Psoas muscle (tissue), 7 donors: ENCODE measurements at regions not wholly inside any gene's neighbourhood (a gene's known extent, or its start where the extent isn't known, plus 50 kb on each side); places are given as distances from the start of the nearest gene placed in this dataset.

Experiments
- ATAC-seq, 4 donors: fragments of 200-7000 bp; cut with Tn5 transposase; one replicate each; pipeline ENCODE4 v1.9.1; 2020; ENCODE audit warnings: moderate library complexity in 3 of 4, mild to moderate bottlenecking in 2 of 4
- DNase-seq, 2 donors: peaks; one replicate each; pipeline ENCODE4 v3.0.0-alpha.2; 2020
- H3K27ac ChIP-seq: fragments of 200-600 bp; one replicate; pipeline ENCODE4 v1.8.0; 2022
- H3K27me3 ChIP-seq, 3 donors: fragments of 200-600 bp in 1 of 3; one replicate each; pipeline versions ENCODE4 v1.6.1 to v1.8.0; 2013 to 2022; ENCODE audit warnings: low read length in 2 of 3, mild to moderate bottlenecking in 2 of 3, moderate library complexity in 1 of 3; ENCODE audit not compliant: insufficient read depth in 3 of 3
- H3K36me3 ChIP-seq, 2 donors: fragments of 200-600 bp in 1 of 2; one replicate each; pipeline versions ENCODE4 v1.6.1 to v1.8.0; 2013 to 2022; ENCODE audit warnings: low read depth in 1 of 2, mild to moderate bottlenecking in 1 of 2, moderate library complexity in 1 of 2; ENCODE audit not compliant: insufficient read depth in 1 of 2
- H3K4me1 ChIP-seq: fragments of 200-600 bp; one replicate; pipeline ENCODE4 v1.8.0; 2022
- H3K4me3 ChIP-seq: fragments of 200-600 bp; one replicate; pipeline ENCODE4 v1.8.0; 2022; ENCODE audit warnings: mild to moderate bottlenecking
- H3K9me3 ChIP-seq: fragments of 200-600 bp; one replicate; pipeline ENCODE4 v1.8.0; 2022
- WGBS, 3 donors: extraction: QIAGEN DNeasy Blood & Tissue Kit; methylation state at CpG; one replicate each; pipeline versions ENCODE4 v1.1.6 to v1.1.7; 2013; 5-methylcytosine and 5-hydroxymethylcytosine counted together
- intact Hi-C, 2 donors: fragments of 100-400 bp; cut with DNase I; formaldehyde crosslinking; loops; one replicate each; pipeline versions ENCODE4 v1.11.0 to v1.14.2; 2022
- TF ChIP-seq, protein P1 (sequence below): fragments of 200-600 bp; IDR thresholded peaks from one replicate; pipeline ENCODE4 v1.8.0; 2022; ENCODE audit warnings: antibody characterized with exemption
- donor health status: healthy with polysubstance abuse.
- donor health status: DM: no; HTN: no; CAD: no; lungs with moderate emphysema.
- donor health status: Bipolar disorder and iron deficiency.
- donor health status: healthy.
- donor health status: DM: yes; HTN: yes; CAD: no.
- donor health status: DM: no; HTN: no; CAD: no.
- donor health status: DM: yes; HTN: yes; CAD: no.

DNA sequence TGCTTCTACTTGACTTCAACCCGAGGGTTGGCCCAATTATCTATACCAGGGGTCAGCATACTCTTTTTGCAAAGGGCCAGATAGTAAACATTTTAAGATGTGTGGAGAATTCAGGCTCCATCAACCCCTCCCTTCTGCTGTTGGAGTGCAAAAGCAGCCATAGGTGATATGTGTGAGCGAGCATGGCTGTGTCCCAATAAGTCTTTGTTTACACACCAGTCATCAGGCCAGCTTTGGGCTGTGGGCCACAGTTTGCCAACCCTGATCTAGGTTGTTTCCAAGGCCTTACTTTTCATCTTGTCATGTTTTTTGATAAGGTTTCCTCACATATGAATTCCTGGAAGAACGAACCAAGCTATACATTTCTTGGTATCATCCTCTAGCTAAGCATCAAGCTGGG lies 136.9 kb upstream of the VIPR2 start:
- Histone ChIP-seq H3K9me3 (no peaks in the 10 kb centered on the region), H3K4me3 (no peak overlapping the region), H3K36me3 (no peaks in the 10 kb centered on the region), H3K4me1 (no peaks in the 10 kb centered on the region), H3K27me3 (peaks cover 0 to 2% (median 0%) of the 10 kb centered on the region in 3 donors), H3K27ac (no peak overlapping the region)
- intact Hi-C loops, result no loop called here
- TF ChIP-seq, protein P1, sequence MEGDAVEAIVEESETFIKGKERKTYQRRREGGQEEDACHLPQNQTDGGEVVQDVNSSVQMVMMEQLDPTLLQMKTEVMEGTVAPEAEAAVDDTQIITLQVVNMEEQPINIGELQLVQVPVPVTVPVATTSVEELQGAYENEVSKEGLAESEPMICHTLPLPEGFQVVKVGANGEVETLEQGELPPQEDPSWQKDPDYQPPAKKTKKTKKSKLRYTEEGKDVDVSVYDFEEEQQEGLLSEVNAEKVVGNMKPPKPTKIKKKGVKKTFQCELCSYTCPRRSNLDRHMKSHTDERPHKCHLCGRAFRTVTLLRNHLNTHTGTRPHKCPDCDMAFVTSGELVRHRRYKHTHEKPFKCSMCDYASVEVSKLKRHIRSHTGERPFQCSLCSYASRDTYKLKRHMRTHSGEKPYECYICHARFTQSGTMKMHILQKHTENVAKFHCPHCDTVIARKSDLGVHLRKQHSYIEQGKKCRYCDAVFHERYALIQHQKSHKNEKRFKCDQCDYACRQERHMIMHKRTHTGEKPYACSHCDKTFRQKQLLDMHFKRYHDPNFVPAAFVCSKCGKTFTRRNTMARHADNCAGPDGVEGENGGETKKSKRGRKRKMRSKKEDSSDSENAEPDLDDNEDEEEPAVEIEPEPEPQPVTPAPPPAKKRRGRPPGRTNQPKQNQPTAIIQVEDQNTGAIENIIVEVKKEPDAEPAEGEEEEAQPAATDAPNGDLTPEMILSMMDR, result no peak
- 69 to 82% (median 74%) methylated on average over 3 of the region's 3 CpGs for WGBS, 3 donors
- no peak for ATAC-seq
- no peak for DNase-seq

DNA sequence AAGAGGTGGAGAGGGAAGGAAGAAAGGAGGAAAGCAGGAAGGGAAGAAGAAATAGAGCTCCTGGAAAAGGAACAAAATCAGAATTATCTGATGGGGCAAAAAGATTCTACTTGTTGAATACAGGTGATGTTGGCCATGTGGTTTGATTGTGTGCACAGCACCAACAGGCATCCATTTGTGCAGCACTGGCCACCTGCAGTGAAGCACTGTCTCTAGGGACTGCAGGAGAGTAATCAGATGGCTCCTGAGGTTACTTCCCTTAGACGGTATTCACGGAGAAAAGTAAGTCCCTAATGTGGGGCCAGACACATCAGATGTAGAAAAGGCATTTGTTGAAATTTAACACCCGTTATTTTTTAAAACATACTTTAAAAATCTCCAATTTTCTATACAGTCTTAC lies 135.3 kb upstream of the VIPR2 start:
- no peak overlapping the region for H3K27ac ChIP-seq
- no peaks in the 10 kb centered on the region for H3K9me3 ChIP-seq
- H3K4me3 ChIP-seq, result no peak overlapping the region
- H3K27me3 ChIP-seq, result peaks cover 0 to 2% (median 0%) of the 10 kb centered on the region in 3 donors
- H3K36me3 ChIP-seq, result no peaks in the 10 kb centered on the region
- ATAC-seq (no peak), DNase-seq (no peak)
- WGBS, 3 donors, result 54 to 65% (median 64%) methylated on average over 3 of the region's 3 CpGs
- TF ChIP-seq, protein P1, result no peak
- no peaks in the 10 kb centered on the region for H3K4me1 ChIP-seq
- intact Hi-C loops, result no loop called here

DNA sequence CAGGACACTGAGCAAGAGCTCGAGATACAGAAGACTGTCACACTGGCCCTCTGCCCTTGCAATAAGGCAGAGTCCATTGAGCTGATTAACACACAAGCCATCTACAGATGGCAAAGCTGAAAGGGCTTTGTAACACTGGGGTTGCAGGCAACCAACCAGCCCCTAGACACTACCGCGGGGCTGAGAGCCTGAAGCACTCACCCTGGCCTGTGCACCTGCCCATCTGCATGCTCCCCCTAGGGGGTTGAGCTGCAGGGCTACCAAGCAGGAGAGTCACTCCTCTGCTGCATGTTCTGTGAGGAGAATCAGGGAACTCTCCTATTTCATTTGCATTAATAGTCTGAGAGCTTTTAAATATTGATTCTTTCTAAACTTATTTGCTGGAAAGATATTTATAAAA lies 128.1 kb upstream of the VIPR2 start:
- Histone ChIP-seq H3K27me3 (peaks cover 0 to 2% (median 0%) of the 10 kb centered on the region in 3 donors), H3K4me1 (no peaks in the 10 kb centered on the region), H3K4me3 (no peak overlapping the region), H3K9me3 (peaks cover 23% of the 10 kb centered on the region), H3K27ac (no peak overlapping the region), H3K36me3 (no peaks in the 10 kb centered on the region)
- intact Hi-C loops, result no loop called here
- no peak for DNase-seq
- no peak for ATAC-seq
- TF ChIP-seq, protein P1, result no peak
- 53 to 69% (median 63%) methylated on average over 3 of the region's 3 CpGs for WGBS, 3 donors

DNA sequence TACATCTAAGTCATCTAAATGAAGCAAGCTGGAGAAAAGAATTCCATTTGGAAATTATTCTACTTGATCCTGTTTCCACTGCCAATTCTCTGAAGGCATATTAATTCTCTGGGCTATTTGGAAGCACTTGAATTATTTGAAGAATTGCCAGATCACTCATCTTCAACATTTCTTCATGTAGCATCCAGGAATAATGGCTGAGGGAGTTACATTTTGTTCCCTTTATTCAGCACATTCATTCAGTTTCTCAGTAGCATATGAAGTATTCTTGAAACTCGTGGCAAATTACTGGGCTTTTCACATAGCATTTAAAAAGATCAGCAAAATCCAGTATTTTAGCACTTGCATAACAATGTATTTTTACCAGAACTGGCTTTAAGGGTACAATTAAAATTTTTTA lies 127.1 kb upstream of the VIPR2 start:
- Histone ChIP-seq H3K27ac (no peak overlapping the region), H3K4me3 (no peak overlapping the region), H3K4me1 (no peaks in the 10 kb centered on the region), H3K9me3 (peaks cover 23% of the 10 kb centered on the region), H3K36me3 (no peaks in the 10 kb centered on the region), H3K27me3 (peaks cover 0 to 2% (median 0%) of the 10 kb centered on the region in 3 donors)
- intact Hi-C loops, result no loop called here
- DNase-seq (no peak), ATAC-seq (no peak)
- 34 to 39% (median 35%) methylated on average over 1 of the region's 1 CpG for WGBS, 3 donors
- TF ChIP-seq, protein P1, result no peak

DNA sequence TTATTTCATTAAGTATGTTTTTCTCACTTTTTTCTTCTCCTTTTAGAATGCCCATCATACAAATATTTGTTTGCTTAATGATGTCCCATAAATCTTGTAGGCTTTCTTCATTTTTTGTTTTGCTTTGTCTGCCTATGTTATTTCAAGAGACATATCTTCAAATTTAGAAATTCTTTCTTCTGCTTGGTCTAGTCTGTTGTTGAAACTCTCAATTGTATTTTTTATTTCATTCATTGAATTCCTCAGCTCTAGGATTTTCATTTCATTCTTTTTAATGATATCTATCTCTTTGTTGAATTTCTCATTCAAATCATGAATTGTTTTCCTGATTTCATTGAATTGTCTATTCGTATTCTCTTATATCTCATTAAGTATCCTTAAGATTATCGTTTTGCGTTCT lies 125.1 kb upstream of the VIPR2 start:
- DNase-seq (no peak), ATAC-seq (no peak)
- Histone ChIP-seq H3K36me3 (no peaks in the 10 kb centered on the region), H3K9me3 (peaks cover 23% of the 10 kb centered on the region), H3K4me1 (no peaks in the 10 kb centered on the region), H3K27me3 (peaks cover 0 to 2% (median 0%) of the 10 kb centered on the region in 3 donors), H3K27ac (no peak overlapping the region), H3K4me3 (no peak overlapping the region)
- TF ChIP-seq, protein P1, result no peak
- 89 to 96% (median 95%) methylated on average over 3 of the region's 3 CpGs for WGBS, 3 donors
- intact Hi-C loops, result no loop called here
